Upper lobe of left lung (tissue), 6 donors: ENCODE measurements at regions not wholly inside any gene's neighbourhood (a gene's known extent, or its start where the extent isn't known, plus 50 kb on each side); places are given as distances from the start of the nearest gene placed in this dataset.

ENCODE experiments used
- ATAC-seq, 2 donors: fragments of 200-7000 bp; cut with Tn5 transposase; one replicate each; pipeline ENCODE4 v1.9.1; 2022; ENCODE audit warnings: mild to moderate bottlenecking in 2 of 2, moderate library complexity in 2 of 2; ENCODE audit not compliant: low FRiP score in 2 of 2
- DNase-seq, 2 donors: peaks; one replicate each; pipeline ENCODE4 v3.0.0-alpha.2; 2019 to 2020
- H3K27ac ChIP-seq, 4 donors: fragments of 200-600 bp; sonication (generic); one replicate each; pipeline ENCODE4 v1.5.1; 2016 to 2019
- H3K27me3 ChIP-seq, 4 donors: fragments of 200-600 bp; sonication (generic); one replicate each; pipeline ENCODE4 v1.5.1; 2017 to 2019
- H3K36me3 ChIP-seq, 4 donors: fragments of 200-600 bp; sonication (generic); one replicate each; pipeline ENCODE4 v1.5.1; 2016 to 2019
- H3K4me1 ChIP-seq, 4 donors: fragments of 200-600 bp; sonication (generic); one replicate each; pipeline ENCODE4 v1.5.1; 2018 to 2019
- H3K4me3 ChIP-seq, 4 donors: fragments of 200-600 bp; sonication (generic); one replicate each; pipeline ENCODE4 v1.5.1; 2017 to 2019; ENCODE audit warnings: mild to moderate bottlenecking in 2 of 4, moderate library complexity in 1 of 4
- H3K9me3 ChIP-seq, 4 donors: fragments of 200-600 bp; sonication (generic); one replicate each; pipeline ENCODE4 v1.5.1; 2018 to 2019
- EP300 ChIP-seq, 4 donors: sonication (generic); formaldehyde crosslinking; IDR thresholded peaks; one replicate each; pipeline ENCODE4 v1.5.1; 2017; ENCODE audit warnings: antibody characterized with exemption in 4 of 4, control low read depth in 2 of 4
- POLR2A ChIP-seq, 4 donors: fragments of 450-650 bp; IDR thresholded peaks; one replicate each; pipeline ENCODE4 v1.5.1; 2016 to 2017; ENCODE audit warnings: antibody characterized with exemption in 4 of 4, mild to moderate bottlenecking in 2 of 4
- POLR2AphosphoS5 ChIP-seq, 2 donors: sonication (generic); formaldehyde crosslinking; IDR thresholded peaks; one replicate each; pipeline ENCODE4 v1.5.1; 2017; ENCODE audit warnings: antibody characterized with exemption in 2 of 2
- WGBS, 2 donors: methylation state at CpG; one replicate each; pipeline ENCODE4 v1.1.5; 2017 to 2018; 5-methylcytosine and 5-hydroxymethylcytosine counted together
- TF ChIP-seq, protein P1 (sequence below), 6 experiments: fragments of 450-650 bp in 4 of 6; fragments of 200-600 bp in 2 of 6; sonication (generic) in 2 of 6; IDR thresholded peaks; one replicate each; pipeline ENCODE4 v1.5.1; 2016 to 2019; ENCODE audit warnings: antibody characterized with exemption in 6 of 6
- donor health status: DM: no; HTN: no; CAD: no; lungs with moderate emphysema.
- donor health status: DM: no; HTN: yes; CAD: no; lungs with severe emphysema.

DNA sequence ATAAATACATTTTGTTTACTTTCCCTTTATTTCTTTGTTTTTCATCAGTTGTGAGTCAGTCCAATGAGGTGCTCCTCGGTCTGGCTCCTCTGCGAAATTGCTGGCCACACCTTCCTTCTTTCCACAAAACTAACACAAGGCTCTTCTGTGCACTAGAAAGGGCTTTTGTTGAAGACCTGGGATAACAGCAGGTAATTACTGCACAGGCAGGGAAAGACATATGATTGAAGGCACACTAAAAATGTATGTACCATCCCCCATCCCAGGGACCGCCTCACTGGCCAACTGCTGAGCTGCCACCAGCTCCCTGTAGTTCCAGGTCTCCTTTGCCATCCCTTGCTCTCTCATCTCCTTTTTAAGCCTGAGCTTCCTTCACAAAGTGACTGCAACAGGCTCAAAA lies 180.5 kb downstream of the EFNB2 start:
- H3K36me3 ChIP-seq: no peaks in the 10 kb centered on the region

DNA sequence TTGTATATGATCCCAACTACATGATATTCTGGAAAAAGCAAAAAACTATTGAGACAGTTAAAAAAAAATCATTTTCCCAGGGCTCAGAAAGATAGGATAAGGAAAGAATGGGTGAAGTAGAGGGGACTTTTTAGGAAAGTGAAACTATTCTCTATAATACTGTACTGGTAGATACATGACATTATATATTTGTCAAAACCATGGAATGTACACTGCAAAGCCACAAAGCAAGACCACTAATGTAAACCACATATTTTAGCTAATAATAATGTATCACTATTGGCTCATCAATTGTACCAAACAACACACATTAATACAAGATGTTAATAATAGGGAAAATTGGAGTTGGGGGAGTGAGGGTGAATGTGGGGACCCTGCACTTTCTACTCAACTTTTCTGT lies 182.6 kb downstream of the EFNB2 start:
- Histone ChIP-seq H3K4me1 (peaks cover 0 to 15% (median 2%) of the 10 kb centered on the region in 4 donors), H3K27me3 (no peaks in the 10 kb centered on the region), H3K27ac (no peak overlapping the region), H3K4me3 (no peak overlapping the region), H3K36me3 (no peaks in the 10 kb centered on the region), H3K9me3 (no peaks in the 10 kb centered on the region)
- no peak for ATAC-seq
- DNase-seq: no peak
- TF ChIP-seq, protein P1, sequence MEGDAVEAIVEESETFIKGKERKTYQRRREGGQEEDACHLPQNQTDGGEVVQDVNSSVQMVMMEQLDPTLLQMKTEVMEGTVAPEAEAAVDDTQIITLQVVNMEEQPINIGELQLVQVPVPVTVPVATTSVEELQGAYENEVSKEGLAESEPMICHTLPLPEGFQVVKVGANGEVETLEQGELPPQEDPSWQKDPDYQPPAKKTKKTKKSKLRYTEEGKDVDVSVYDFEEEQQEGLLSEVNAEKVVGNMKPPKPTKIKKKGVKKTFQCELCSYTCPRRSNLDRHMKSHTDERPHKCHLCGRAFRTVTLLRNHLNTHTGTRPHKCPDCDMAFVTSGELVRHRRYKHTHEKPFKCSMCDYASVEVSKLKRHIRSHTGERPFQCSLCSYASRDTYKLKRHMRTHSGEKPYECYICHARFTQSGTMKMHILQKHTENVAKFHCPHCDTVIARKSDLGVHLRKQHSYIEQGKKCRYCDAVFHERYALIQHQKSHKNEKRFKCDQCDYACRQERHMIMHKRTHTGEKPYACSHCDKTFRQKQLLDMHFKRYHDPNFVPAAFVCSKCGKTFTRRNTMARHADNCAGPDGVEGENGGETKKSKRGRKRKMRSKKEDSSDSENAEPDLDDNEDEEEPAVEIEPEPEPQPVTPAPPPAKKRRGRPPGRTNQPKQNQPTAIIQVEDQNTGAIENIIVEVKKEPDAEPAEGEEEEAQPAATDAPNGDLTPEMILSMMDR (IDR thresholded peaks at IDR 0.05): no peak
- TF ChIP-seq EP300 (IDR thresholded peaks at IDR 0.05) (no peak), POLR2A (IDR thresholded peaks at IDR 0.05) (no peak), POLR2AphosphoS5 (IDR thresholded peaks at IDR 0.05) (no peak)

More for the DNA sequence above, 180.5 kb downstream of the EFNB2 start:
- Histone ChIP-seq H3K9me3 (no peaks in the 10 kb centered on the region), H3K27me3 (no peaks in the 10 kb centered on the region), H3K4me3 (no peak overlapping the region), H3K4me1 (peaks cover 0 to 2% (median 0%) of the 10 kb centered on the region in 4 donors), H3K27ac (no peak overlapping the region)
- ATAC-seq (no peak), DNase-seq (no peak)
- no peak for TF ChIP-seq POLR2AphosphoS5 (IDR thresholded peaks at IDR 0.05)
- no peak for TF ChIP-seq EP300 (IDR thresholded peaks at IDR 0.05)
- TF ChIP-seq, protein P1 (IDR thresholded peaks at IDR 0.05): no peak
- no peak for TF ChIP-seq POLR2A (IDR thresholded peaks at IDR 0.05)
- 87 to 89% methylated on average over 3 of the region's 3 CpGs for WGBS, 2 donors

DNA sequence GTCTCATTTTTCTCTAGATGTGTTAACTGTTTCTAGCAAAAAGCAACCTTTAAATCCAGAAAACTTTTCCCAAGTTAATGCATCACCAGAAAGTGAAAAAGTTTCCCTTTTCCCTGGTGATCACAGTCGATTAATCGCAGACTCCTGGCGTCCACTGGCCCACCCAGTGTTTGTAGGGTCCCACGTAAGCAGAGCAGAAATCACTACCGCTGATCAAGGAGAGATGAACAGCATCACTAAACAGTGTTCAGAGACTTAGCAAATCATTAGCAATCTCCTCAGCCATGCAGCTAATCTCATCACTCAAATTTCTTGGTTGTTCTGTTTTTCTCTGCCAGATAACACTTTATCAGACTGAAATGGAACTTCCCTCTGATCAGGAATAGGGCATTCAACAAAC lies 184.2 kb downstream of the EFNB2 start:
- DNase-seq (no peak), ATAC-seq (no peak)
- TF ChIP-seq POLR2A (IDR thresholded peaks at IDR 0.05): no peak
- no peak for TF ChIP-seq POLR2AphosphoS5 (IDR thresholded peaks at IDR 0.05)
- TF ChIP-seq, protein P1 (IDR thresholded peaks at IDR 0.05): no peak
- no peak for TF ChIP-seq EP300 (IDR thresholded peaks at IDR 0.05)

DNA sequence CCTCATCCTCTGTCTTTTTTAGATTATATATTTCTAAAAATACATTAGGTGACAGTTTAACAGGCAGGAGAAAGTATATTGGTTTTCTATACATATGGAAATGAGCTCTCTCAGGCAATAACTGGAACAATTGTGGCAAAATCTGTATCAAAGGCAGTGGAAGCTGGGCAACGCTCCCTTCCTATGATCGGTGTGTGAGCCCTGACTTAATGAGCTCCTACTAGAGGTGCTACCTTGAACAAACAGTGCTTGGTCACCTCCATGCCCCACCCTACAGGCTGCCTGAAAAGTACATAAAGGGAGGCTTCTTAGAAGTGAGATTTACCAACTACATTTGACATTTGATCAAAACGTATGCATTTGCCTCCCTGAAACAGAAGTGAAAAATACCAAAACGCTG lies 185.3 kb downstream of the EFNB2 start:
- ATAC-seq: no peak
- DNase-seq: peak in 1 of 2 donors; percentile 76
- H3K27ac ChIP-seq: no peak overlapping the region
- no peaks in the 10 kb centered on the region for H3K27me3 ChIP-seq
- no peaks in the 10 kb centered on the region for H3K36me3 ChIP-seq
- H3K4me1 ChIP-seq: peaks cover 0 to 16% (median 2%) of the 10 kb centered on the region in 4 donors
- no peak overlapping the region for H3K4me3 ChIP-seq
- WGBS, 2 donors: 64 to 78% methylated on average over 4 of the region's 4 CpGs
- no peak for TF ChIP-seq EP300 (IDR thresholded peaks at IDR 0.05)
- TF ChIP-seq POLR2A (IDR thresholded peaks at IDR 0.05): peak in 1 of 4 donors; percentile 19
- H3K9me3 ChIP-seq: no peaks in the 10 kb centered on the region

More for the DNA sequence above, 184.2 kb downstream of the EFNB2 start:
- Histone ChIP-seq H3K4me1 (peaks cover 0 to 16% (median 2%) of the 10 kb centered on the region in 4 donors), H3K9me3 (no peaks in the 10 kb centered on the region), H3K27me3 (no peaks in the 10 kb centered on the region), H3K36me3 (no peaks in the 10 kb centered on the region), H3K4me3 (no peak overlapping the region), H3K27ac (no peak overlapping the region)
- 87 to 94% methylated on average over 5 of the region's 5 CpGs for WGBS, 2 donors

DNA sequence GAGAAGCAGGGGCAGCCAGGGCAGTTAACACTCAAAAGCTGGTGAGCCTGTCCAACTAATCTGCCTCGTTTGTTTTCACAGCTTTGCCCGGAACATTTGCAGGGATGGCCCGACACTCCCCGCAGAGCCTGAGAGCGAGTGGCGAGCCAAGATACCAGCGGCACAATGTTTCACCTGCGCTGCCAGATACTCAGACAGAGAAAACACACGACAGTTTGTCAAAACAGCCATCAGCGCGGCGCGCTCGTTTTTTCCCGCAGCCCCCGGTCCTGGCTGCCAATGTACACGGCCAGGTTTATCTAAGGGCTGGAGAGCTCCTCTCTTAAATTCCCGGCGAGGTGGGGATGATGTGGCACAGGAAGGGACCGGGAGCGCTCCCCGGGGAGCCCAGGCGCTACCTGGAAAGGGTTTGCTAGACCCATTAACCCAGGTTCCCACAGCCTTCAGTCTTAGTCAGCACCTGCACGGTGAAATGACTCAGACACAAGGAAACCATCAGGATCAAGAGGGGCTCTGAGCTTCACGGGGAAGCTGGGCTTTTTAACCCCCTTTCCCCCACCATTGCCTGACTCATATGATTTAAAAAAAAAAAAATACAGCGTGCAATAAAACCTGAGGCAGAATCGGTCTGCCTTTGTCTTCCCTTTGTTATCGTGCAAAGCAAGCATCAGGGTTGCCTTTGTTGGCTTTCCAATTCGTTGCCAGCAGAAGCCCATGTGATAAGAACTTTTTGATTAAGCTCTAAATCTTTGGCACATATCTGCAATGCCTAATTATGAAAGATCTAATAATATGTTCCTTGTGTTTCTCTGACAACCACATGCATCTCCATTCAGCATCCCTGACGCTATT lies 186.2 kb downstream of the EFNB2 start:
- TF ChIP-seq EP300 (IDR thresholded peaks at IDR 0.05): no peak
- TF ChIP-seq POLR2AphosphoS5 (IDR thresholded peaks at IDR 0.05): peak in 1 of 2 donors; percentile 12
- no peak for TF ChIP-seq POLR2A (IDR thresholded peaks at IDR 0.05)
- TF ChIP-seq, protein P1 (IDR thresholded peaks at IDR 0.05): no peak
- Histone ChIP-seq H3K4me1 (peaks cover 0 to 16% (median 2%) of the 10 kb centered on the region in 4 donors), H3K27me3 (no peaks in the 10 kb centered on the region), H3K4me3 (peak overlapping the region in 3 of 4 donors; percentile 28 to 46 (median 34)), H3K9me3 (no peaks in the 10 kb centered on the region), H3K36me3 (no peaks in the 10 kb centered on the region), H3K27ac (peak overlapping the region in 1 of 4 donors; percentile 46)
- peak; percentile 42 to 76 for ATAC-seq
- WGBS, 2 donors: 4 to 10% methylated on average over 17 to 30 of the region's 30 CpGs
- DNase-seq: peak; percentile 56 to 58
